A549 (cell line): ENCODE measurements at regions not wholly inside any gene's neighbourhood (a gene's known extent, or its start where the extent isn't known, plus 50 kb on each side); places are given as distances from the start of the nearest gene placed in this dataset.

Experiments
- ATAC-seq, 2 experiments: fragments of 200-7000 bp in 1 of 2; fragments of >200 bp in 1 of 2; cut with Nextera tagmentation in 1 of 2; cut with Tn5 transposase in 1 of 2; 3 replicates each; pipeline versions ENCODE4 v1.8.0 to v1.9.1; 2018 to 2020; ENCODE audit warnings: mild to moderate bottlenecking in 1 of 2, moderate library complexity in 1 of 2
- CTCF ChIA-PET: fragments of 300-600 bp; sonication (Branson Sonifier 250); formaldehyde crosslinking; extraction: SDS; loops from one replicate; lab custom pipeline; 2021; ENCODE audit warnings: antibody characterized with exemption, inconsistent platforms; lab: Yijun Ruan, JAX
- POLR2A ChIA-PET: fragments of 350-600 bp; formaldehyde crosslinking; extraction: SDS; loops from one replicate; lab custom pipeline; 2021; ENCODE audit warnings: antibody characterized with exemption, inconsistent platforms; lab: Yijun Ruan, JAX
- DNase-seq, 2 experiments: peaks; one replicate each; pipeline versions ENCODE4 v3.0.0 to v3.0.0-alpha.2; 2011 to 2016; ENCODE audit warnings: low read depth in 1 of 2, low spot score in 1 of 2
- FAIRE-seq: peaks from 2 replicates; lab custom pipeline; 2011; peaks lifted over from hg19 to GRCh38; lab: Jason Lieb, UNC
- H3K27ac ChIP-seq, 2 experiments: fragments of >200 bp; sonication (Bioruptor Twin); formaldehyde crosslinking; 3 replicates each; pipeline ENCODE4 v1.5.1; 2016 to 2017
- H3K4me1 ChIP-seq: fragments of >200 bp; sonication (Bioruptor Twin); formaldehyde crosslinking; 3 replicates; pipeline ENCODE4 v1.6.1; 2016
- H3K4me2 ChIP-seq: fragments of >200 bp; sonication (Bioruptor Twin); formaldehyde crosslinking; 3 replicates; pipeline ENCODE4 v1.6.1; 2016
- H3K4me3 ChIP-seq: fragments of >200 bp; sonication (Bioruptor Twin); formaldehyde crosslinking; 3 replicates; pipeline ENCODE4 v1.5.1; 2016
- H3K9me3 ChIP-seq: fragments of >200 bp; sonication (Bioruptor Twin); formaldehyde crosslinking; 3 replicates; pipeline ENCODE4 v1.6.1; 2016
- CBX8 ChIP-seq: fragments of 200-600 bp; sonication (generic); IDR thresholded peaks from 2 replicates; pipeline ENCODE4 v1.6.1; 2016
- CHD2 ChIP-seq: fragments of 150-350 bp; IDR thresholded peaks from 2 replicates; pipeline ENCODE4 v1.6.1; 2014; ENCODE audit warnings: low read length; ENCODE audit not compliant: partially characterized antibody
- EHF ChIP-seq: fragments of 250-450 bp; sonication (Bioruptor Pico); IDR thresholded peaks from 2 replicates; pipeline ENCODE4 v1.5.0; 2020; ENCODE audit warnings: mild to moderate bottlenecking
- EHMT2 ChIP-seq: fragments of 200-600 bp; sonication (generic); IDR thresholded peaks from 2 replicates; pipeline ENCODE4 v1.6.1; 2016; ENCODE audit warnings: antibody characterized with exemption, low read depth, mild to moderate bottlenecking, moderate library complexity
- EP300 ChIP-seq, 2 experiments: fragments of >200 bp; sonication (Bioruptor Twin); formaldehyde crosslinking; IDR thresholded peaks; 2 replicates in 1 of 2; 3 replicates in 1 of 2; pipeline ENCODE4 v1.6.1; 2016 to 2017
- ESRRA ChIP-seq: fragments of 150-350 bp; IDR thresholded peaks from 2 replicates; pipeline ENCODE4 v1.6.1; 2014; ENCODE audit warnings: mild to moderate bottlenecking, low read length, borderline replicate concordance
- FOSB ChIP-seq: fragments of 250-450 bp; sonication (Bioruptor Pico); IDR thresholded peaks from 2 replicates; pipeline ENCODE4 v1.5.0; 2020; ENCODE audit warnings: mild to moderate bottlenecking, moderate library complexity
- FOSL2 ChIP-seq, 2 experiments: fragments of 450-650 bp in 1 of 2; fragments of >200 bp in 1 of 2; sonication (Bioruptor Twin) in 1 of 2; formaldehyde crosslinking; IDR thresholded peaks; 2 replicates each; pipeline versions ENCODE4 v1.5.0 to v1.6.1; 2016 to 2020; ENCODE audit warnings: mild to moderate bottlenecking in 1 of 2, moderate library complexity in 1 of 2
- FOXS1 ChIP-seq: fragments of 250-450 bp; sonication (Bioruptor Pico); IDR thresholded peaks from 2 replicates; pipeline ENCODE4 v1.5.0; 2020; ENCODE audit warnings: mild to moderate bottlenecking, moderate library complexity
- GATA3 ChIP-seq: IDR thresholded peaks from 2 replicates; pipeline ENCODE4 v1.6.1; 2012; ENCODE audit warnings: borderline replicate concordance
- HEYL ChIP-seq: fragments of 250-450 bp; sonication (Bioruptor Pico); IDR thresholded peaks from 2 replicates; pipeline ENCODE4 v1.8.0; 2021; ENCODE audit warnings: mild to moderate bottlenecking, moderate library complexity
- JUN ChIP-seq, 2 experiments: fragments of >200 bp; sonication (Bioruptor Twin); formaldehyde crosslinking; IDR thresholded peaks; 2 replicates in 1 of 2; 3 replicates in 1 of 2; pipeline ENCODE4 v1.6.1; 2016 to 2017
- MAFK ChIP-seq: fragments of 450-650 bp; IDR thresholded peaks from 2 replicates; pipeline ENCODE4 v1.6.1; 2014; ENCODE audit not compliant: partially characterized antibody
- POLR2A ChIP-seq: IDR thresholded peaks from 2 replicates; pipeline ENCODE4 v1.6.1; 2012; ENCODE audit warnings: mild to moderate bottlenecking, low read length
- RAD21 ChIP-seq, 2 experiments: fragments of >200 bp in 1 of 2; sonication (Bioruptor Twin) in 1 of 2; formaldehyde crosslinking in 1 of 2; IDR thresholded peaks in 1 of 2; conservative IDR thresholded peaks in 1 of 2; 2 replicates in 1 of 2; 3 replicates in 1 of 2; pipeline ENCODE4 v1.6.1; 2012 to 2018; ENCODE audit warnings: inconsistent platforms in 1 of 2
- RCOR1 ChIP-seq: fragments of 150-350 bp; IDR thresholded peaks from 2 replicates; pipeline ENCODE4 v1.6.1; 2014; ENCODE audit warnings: antibody characterized with exemption, low read length, low read depth
- RFX5 ChIP-seq: fragments of 450-650 bp; IDR thresholded peaks from 2 replicates; pipeline ENCODE4 v1.7.1; 2014; ENCODE audit warnings: antibody characterized with exemption, mild to moderate bottlenecking, moderate library complexity
- SMC3 ChIP-seq: fragments of >200 bp; sonication (Bioruptor Twin); formaldehyde crosslinking; IDR thresholded peaks from 3 replicates; pipeline ENCODE4 v1.6.1; 2018; ENCODE audit warnings: inconsistent platforms
- SREBF2 ChIP-seq: fragments of 450-650 bp; IDR thresholded peaks from 2 replicates; pipeline ENCODE4 v1.6.1; 2014; ENCODE audit warnings: mild to moderate bottlenecking, moderate library complexity
- TFCP2L1 ChIP-seq: fragments of 250-450 bp; sonication (Bioruptor Pico); IDR thresholded peaks from 2 replicates; pipeline ENCODE4 v1.5.0; 2021; ENCODE audit warnings: mild to moderate bottlenecking
- TP53 ChIP-seq: fragments of 250-450 bp; sonication (Bioruptor Pico); IDR thresholded peaks from 2 replicates; pipeline ENCODE4 v1.5.0; 2021; ENCODE audit warnings: mild to moderate bottlenecking, moderate library complexity
- ZFP36 ChIP-seq: fragments of 450-650 bp; IDR thresholded peaks from 2 replicates; pipeline ENCODE4 v1.6.1; 2014; ENCODE audit warnings: borderline replicate concordance; ENCODE audit not compliant: partially characterized antibody
- WGBS: methylation state at CpG from one replicate; pipeline ENCODE4 v1.1.6; 2017; ENCODE audit errors: missing lambda C conversion rate; 5-methylcytosine and 5-hydroxymethylcytosine counted together
- TF ChIP-seq, protein P1 (sequence below): IDR thresholded peaks from 2 replicates; pipeline ENCODE4 v1.6.1; 2012
- TF ChIP-seq, protein P2 (sequence below): fragments of 250-450 bp; sonication (Bioruptor Pico); IDR thresholded peaks from 2 replicates; pipeline ENCODE4 v1.5.0; 2021; ENCODE audit warnings: mild to moderate bottlenecking, moderate library complexity, borderline replicate concordance
- TF ChIP-seq, protein P3 (sequence below): fragments of >200 bp; sonication (Bioruptor Twin); formaldehyde crosslinking; IDR thresholded peaks from 3 replicates; pipeline ENCODE4 v1.5.1; 2016
- TF ChIP-seq, protein P4 (sequence below): fragments of 250-450 bp; sonication (Bioruptor Pico); IDR thresholded peaks from 2 replicates; pipeline ENCODE4 v1.5.0; 2020; ENCODE audit warnings: low read depth, mild to moderate bottlenecking, moderate library complexity

DNA sequence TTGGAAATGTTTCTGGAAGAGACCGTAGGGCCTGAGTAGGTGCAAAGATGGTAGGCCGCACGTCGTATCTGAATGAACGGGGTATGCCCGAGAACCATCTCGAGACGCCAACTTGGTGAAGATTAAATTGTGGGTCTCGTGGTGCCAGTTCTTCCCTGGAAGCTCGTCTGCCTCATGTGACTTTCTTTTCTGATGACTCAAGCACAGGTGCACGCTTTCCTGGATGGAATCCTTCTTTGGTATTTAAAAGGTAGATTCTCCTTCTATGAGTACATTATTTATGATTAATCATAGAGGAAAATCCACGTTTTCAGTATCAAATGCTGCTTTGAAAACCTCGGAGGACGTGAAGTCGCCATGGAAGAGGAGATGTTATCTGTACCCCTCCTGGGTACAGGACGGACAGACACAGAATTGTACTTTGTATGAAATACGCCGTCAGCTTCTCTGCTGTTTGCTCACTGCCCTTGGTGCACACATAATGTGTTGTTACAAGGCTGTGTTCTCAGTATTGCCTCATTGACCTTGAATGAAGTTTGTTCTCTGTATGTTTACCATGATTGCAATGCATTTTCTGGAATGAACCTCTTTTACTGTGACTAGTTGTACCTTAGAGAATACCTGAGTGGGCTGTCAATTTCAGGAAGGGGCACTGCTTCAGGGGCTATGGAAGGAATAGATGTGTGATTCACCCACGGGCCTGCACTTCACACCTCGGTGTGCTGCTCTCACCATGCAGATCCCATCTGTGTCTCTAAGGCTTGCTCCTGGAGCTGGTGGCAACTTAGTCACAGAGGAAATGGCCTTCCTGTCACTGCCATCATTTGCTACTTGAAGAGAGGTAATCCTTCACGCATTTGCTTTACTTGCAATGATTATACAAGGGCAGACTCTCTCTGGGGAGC, 137.3 kb upstream of the RTL1 start:
- CTCF ChIA-PET = interaction anchor here (0.6 kb wide), 1 partner anchor 128 kb away, joined by 3 read pairs; no protein-coding TSS in a partner anchor
- no peak for TF ChIP-seq HEYL (CRISPR knock-in tag)
- TF ChIP-seq ZFP36 = no peak
- TF ChIP-seq EP300 (IDR thresholded peaks at IDR 0.05) = no peak
- TF ChIP-seq FOSB (CRISPR knock-in tag) = no peak
- TF ChIP-seq, protein P1, sequence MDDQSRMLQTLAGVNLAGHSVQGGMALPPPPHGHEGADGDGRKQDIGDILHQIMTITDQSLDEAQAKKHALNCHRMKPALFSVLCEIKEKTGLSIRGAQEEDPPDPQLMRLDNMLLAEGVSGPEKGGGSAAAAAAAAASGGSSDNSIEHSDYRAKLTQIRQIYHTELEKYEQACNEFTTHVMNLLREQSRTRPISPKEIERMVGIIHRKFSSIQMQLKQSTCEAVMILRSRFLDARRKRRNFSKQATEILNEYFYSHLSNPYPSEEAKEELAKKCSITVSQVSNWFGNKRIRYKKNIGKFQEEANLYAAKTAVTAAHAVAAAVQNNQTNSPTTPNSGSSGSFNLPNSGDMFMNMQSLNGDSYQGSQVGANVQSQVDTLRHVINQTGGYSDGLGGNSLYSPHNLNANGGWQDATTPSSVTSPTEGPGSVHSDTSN = no peak
- TF ChIP-seq TP53 = no peak
- TF ChIP-seq EHMT2 = no peak
- no peak for TF ChIP-seq RFX5
- TF ChIP-seq, protein P2, sequence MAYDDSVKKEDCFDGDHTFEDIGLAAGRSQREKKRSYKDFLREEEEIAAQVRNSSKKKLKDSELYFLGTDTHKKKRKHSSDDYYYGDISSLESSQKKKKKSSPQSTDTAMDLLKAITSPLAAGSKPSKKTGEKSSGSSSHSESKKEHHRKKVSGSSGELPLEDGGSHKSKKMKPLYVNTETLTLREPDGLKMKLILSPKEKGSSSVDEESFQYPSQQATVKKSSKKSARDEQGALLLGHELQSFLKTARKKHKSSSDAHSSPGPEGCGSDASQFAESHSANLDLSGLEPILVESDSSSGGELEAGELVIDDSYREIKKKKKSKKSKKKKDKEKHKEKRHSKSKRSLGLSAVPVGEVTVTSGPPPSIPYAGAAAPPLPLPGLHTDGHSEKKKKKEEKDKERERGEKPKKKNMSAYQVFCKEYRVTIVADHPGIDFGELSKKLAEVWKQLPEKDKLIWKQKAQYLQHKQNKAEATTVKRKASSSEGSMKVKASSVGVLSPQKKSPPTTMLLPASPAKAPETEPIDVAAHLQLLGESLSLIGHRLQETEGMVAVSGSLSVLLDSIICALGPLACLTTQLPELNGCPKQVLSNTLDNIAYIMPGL (CRISPR knock-in tag) = no peak
- TF ChIP-seq ESRRA = no peak
- TF ChIP-seq, protein P3, sequence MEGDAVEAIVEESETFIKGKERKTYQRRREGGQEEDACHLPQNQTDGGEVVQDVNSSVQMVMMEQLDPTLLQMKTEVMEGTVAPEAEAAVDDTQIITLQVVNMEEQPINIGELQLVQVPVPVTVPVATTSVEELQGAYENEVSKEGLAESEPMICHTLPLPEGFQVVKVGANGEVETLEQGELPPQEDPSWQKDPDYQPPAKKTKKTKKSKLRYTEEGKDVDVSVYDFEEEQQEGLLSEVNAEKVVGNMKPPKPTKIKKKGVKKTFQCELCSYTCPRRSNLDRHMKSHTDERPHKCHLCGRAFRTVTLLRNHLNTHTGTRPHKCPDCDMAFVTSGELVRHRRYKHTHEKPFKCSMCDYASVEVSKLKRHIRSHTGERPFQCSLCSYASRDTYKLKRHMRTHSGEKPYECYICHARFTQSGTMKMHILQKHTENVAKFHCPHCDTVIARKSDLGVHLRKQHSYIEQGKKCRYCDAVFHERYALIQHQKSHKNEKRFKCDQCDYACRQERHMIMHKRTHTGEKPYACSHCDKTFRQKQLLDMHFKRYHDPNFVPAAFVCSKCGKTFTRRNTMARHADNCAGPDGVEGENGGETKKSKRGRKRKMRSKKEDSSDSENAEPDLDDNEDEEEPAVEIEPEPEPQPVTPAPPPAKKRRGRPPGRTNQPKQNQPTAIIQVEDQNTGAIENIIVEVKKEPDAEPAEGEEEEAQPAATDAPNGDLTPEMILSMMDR = no peak
- no peak for TF ChIP-seq TFCP2L1 (CRISPR knock-in tag)
- TF ChIP-seq RAD21 (conservative IDR thresholded peaks at IDR 0.05 in 1 of 2, IDR thresholded peaks at IDR 0.05 in 1 of 2) = no peak
- no peak for TF ChIP-seq CBX8
- TF ChIP-seq MAFK = no peak
- TF ChIP-seq FOXS1 (CRISPR knock-in tag) = no peak
- TF ChIP-seq GATA3 = no peak
- TF ChIP-seq JUN (IDR thresholded peaks at IDR 0.05) = no peak
- ATAC-seq (no peak), DNase-seq (no peak), FAIRE-seq (no peak)
- Histone ChIP-seq H3K9me3 (no peaks in the 10 kb centered on the region), H3K4me1 (no peaks in the 10 kb centered on the region), H3K4me3 (no peak overlapping the region), H3K4me2 (no peak overlapping the region), H3K27ac (no peak overlapping the region)
- WGBS = 86% methylated on average over 21 of the region's 21 CpGs
- POLR2A ChIA-PET = no interaction called here

DNA sequence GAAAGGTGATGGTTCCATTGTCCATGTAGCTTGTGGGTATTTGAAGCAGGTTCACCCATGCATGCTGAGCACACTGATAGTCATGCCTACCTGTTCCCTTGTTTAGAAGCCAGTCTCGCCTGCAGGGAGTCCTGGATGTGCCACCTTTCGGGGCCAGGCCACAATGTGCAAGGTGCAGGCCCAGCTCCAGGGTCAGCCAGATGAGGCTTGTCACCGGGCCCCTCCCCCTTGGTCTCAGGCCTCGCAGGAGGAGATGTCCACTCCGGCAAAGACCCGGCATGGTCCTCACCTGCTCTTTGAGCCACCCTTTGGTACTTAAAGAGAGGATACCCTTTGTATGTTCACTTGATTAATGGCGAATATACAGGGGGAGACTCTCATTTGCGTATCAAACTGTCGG, 140.4 kb upstream of the RTL1 start:
- Histone ChIP-seq H3K4me3 (no peak overlapping the region), H3K4me2 (no peak overlapping the region), H3K27ac (no peak overlapping the region), H3K9me3 (no peaks in the 10 kb centered on the region), H3K4me1 (no peaks in the 10 kb centered on the region)
- FAIRE-seq (no peak), ATAC-seq (no peak), DNase-seq (no peak)
- WGBS = 91% methylated on average over 7 of the region's 9 CpGs
- CTCF ChIA-PET = interaction anchor here (1.1 kb wide), 1 partner anchor 11 kb away, joined by 4 read pairs; no protein-coding TSS in a partner anchor
- TF ChIP-seq ZFP36 (no peak), FOSL2 (IDR thresholded peaks at IDR 0.05) (no peak), FOSL2 (CRISPR knock-in tag; IDR thresholded peaks at IDR 0.05) (no peak), SMC3 (no peak), SREBF2 (no peak), RCOR1 (no peak), MAFK (no peak), EHMT2 (no peak), ESRRA (no peak), EHF (no peak), JUN (IDR thresholded peaks at IDR 0.05) (no peak), CHD2 (no peak), POLR2A (no peak), CBX8 (no peak), GATA3 (no peak)
- TF ChIP-seq, protein P2 (CRISPR knock-in tag) = no peak
- TF ChIP-seq, protein P4, sequence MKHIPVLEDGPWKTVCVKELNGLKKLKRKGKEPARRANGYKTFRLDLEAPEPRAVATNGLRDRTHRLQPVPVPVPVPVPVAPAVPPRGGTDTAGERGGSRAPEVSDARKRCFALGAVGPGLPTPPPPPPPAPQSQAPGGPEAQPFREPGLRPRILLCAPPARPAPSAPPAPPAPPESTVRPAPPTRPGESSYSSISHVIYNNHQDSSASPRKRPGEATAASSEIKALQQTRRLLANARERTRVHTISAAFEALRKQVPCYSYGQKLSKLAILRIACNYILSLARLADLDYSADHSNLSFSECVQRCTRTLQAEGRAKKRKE = no peak
- POLR2A ChIA-PET = no interaction called here
